ENCODE measurements at regions not wholly inside any gene's neighbourhood (a gene's known extent, or its start where the extent isn't known, plus 50 kb on each side); places are given as distances from the start of the nearest gene placed in this dataset.

GRCh38 chr17:34527908-34528470 is 51.4 kb upstream of the TMEM132E start:
- no peak overlapping the region for H3K27ac Mint-ChIP-seq
- no peak for DNase-seq (ENCODE audit: low spot score in 2 of 2, unreplicated experiment in 2 of 2)
- no peaks in the 10 kb centered on the region for H3K9me3 Mint-ChIP-seq
- H3K4me3 Mint-ChIP-seq: no peak overlapping the region
- peaks cover 2% of the 10 kb centered on the region for H3K4me1 Mint-ChIP-seq
- peak; percentile 17 for TF ChIP-seq CTCF (IDR thresholded peaks at IDR 0.05; ENCODE audit: unreplicated experiment)
- peaks cover 50% of the 10 kb centered on the region for H3K27me3 Mint-ChIP-seq (ENCODE audit: low read depth)
- H3K36me3 Mint-ChIP-seq: no peaks in the 10 kb centered on the region

GRCh38 chr17:34527136-34527907 is 52.1 kb upstream of the TMEM132E start:
- Mint-ChIP-seq H3K27ac (no peak overlapping the region), H3K9me3 (no peaks in the 10 kb centered on the region), H3K36me3 (no peaks in the 10 kb centered on the region), H3K27me3 (ENCODE audit: low read depth) (peaks cover 44% of the 10 kb centered on the region), H3K4me1 (peaks cover 2% of the 10 kb centered on the region), H3K4me3 (no peak overlapping the region)
- no peak for DNase-seq (ENCODE audit: low spot score in 2 of 2, unreplicated experiment in 2 of 2)
- no peak for TF ChIP-seq CTCF (IDR thresholded peaks at IDR 0.05; ENCODE audit: unreplicated experiment)

- Mint-ChIP-seq H3K27me3 (ENCODE audit: low read depth) (peaks cover 29% of the 10 kb centered on the region), H3K9me3 (no peaks in the 10 kb centered on the region), H3K4me1 (peaks cover 2% of the 10 kb centered on the region), H3K36me3 (no peaks in the 10 kb centered on the region), H3K4me3 (no peak overlapping the region), H3K27ac (no peak overlapping the region)
- no peak for DNase-seq (ENCODE audit: low spot score in 2 of 2, unreplicated experiment in 2 of 2)
- no peak for TF ChIP-seq CTCF (IDR thresholded peaks at IDR 0.05; ENCODE audit: unreplicated experiment)
Measured at GRCh38 chr17:34525651-34526050, 53.7 kb upstream of the TMEM132E start.

GRCh38 chr17:34521955-34522354 is 57.4 kb upstream of the TMEM132E start:
- Mint-ChIP-seq H3K4me1 (peaks cover 2% of the 10 kb centered on the region), H3K9me3 (no peaks in the 10 kb centered on the region), H3K27me3 (ENCODE audit: low read depth) (peaks cover 38% of the 10 kb centered on the region), H3K36me3 (no peaks in the 10 kb centered on the region), H3K4me3 (no peak overlapping the region), H3K27ac (no peak overlapping the region)
- DNase-seq (ENCODE audit: low spot score in 2 of 2, unreplicated experiment in 2 of 2): no peak
- TF ChIP-seq CTCF (IDR thresholded peaks at IDR 0.05; ENCODE audit: unreplicated experiment): no peak

- H3K4me3 Mint-ChIP-seq: no peak overlapping the region
- no peak for TF ChIP-seq CTCF (IDR thresholded peaks at IDR 0.05; ENCODE audit: unreplicated experiment)
- H3K4me1 Mint-ChIP-seq: no peaks in the 10 kb centered on the region
- H3K27me3 Mint-ChIP-seq (ENCODE audit: low read depth): peaks cover 51% of the 10 kb centered on the region
- DNase-seq (ENCODE audit: low spot score in 2 of 2, unreplicated experiment in 2 of 2): no peak
- H3K27ac Mint-ChIP-seq: no peak overlapping the region
- no peaks in the 10 kb centered on the region for H3K36me3 Mint-ChIP-seq
- H3K9me3 Mint-ChIP-seq: no peaks in the 10 kb centered on the region
Measured at GRCh38 chr17:34519282-34519681, 60.1 kb upstream of the TMEM132E start.

All from mesothelial cell of epicardium (in vitro differentiated cells).